Stimulated activated CD4-positive, alpha-beta T cell treated with anti-CD3 and anti-CD28 coated beads, Interleukin-12 subunit alpha, Interleukin-12 subunit beta, amount 100 ng/mL, for 48 hours (primary cell): ENCODE measurements at regions not wholly inside any gene's neighbourhood (a gene's known extent, or its start where the extent isn't known, plus 50 kb on each side); places are given as distances from the start of the nearest gene placed in this dataset.

Source experiments
- DNase-seq, 3 donors: peaks; one replicate each; pipeline ENCODE4 v3.0.0-alpha.2; 2020; ENCODE audit warnings: low read depth in 2 of 3, low spot score in 1 of 3

DNA sequence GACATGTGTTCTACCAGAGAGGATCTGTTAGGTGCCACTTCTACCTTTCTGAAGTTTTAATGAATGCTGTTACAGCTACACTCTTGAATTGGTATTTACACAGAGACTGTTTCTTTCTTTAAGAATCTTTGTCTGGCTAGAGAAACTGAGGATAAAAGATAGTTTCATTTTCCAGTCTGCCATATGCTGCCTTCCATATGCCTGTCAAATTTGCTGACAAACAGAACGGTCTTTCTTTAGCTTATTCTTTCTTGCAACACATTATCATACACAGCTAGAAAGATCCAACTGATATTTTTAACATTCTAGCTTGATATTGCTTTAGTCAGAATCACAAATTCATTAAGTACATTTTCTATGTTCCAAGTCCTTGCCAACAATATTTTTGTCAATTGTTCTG, 409.8 kb upstream of the CELF4 start:
- no peak for DNase-seq

DNA sequence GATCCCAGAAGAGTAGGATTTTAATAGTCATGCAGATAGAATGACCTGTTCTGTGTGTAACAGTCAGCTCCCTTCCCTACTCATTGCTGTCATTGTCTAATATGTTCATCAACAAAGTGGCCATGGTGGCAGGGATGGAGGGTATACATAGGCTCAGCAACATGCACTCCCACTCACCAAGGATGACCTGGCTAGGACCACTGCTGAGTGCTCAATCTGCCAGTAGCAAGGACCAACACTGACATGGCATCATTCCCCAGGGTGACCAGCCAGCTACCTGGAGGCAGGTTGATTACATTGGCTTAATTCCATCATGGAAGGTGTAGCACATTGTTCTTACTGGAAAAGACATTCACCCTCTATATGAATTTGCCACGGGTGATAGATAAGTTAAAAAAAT, 401.7 kb upstream of the CELF4 start:
- DNase-seq = no peak

DNA sequence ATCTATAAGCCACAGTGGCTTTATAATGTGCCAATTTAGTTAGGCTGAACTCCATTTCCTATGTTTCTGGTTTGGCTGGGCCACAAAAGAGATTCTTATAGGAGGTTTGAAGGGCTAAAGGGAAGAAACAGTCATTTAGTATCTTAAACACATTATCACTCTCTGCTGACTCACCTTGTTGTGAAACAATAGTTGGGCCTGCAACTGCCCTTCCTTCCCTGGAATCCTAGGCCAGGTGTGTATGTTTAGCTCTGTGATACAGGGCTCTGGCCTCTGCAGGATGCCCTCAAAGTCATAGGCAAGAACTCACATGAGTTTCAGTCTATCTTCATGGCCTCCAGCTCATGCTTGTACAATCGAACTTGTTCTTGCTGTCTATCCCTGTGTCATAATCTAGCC, 400.0 kb upstream of the CELF4 start:
- DNase-seq = no peak

DNA sequence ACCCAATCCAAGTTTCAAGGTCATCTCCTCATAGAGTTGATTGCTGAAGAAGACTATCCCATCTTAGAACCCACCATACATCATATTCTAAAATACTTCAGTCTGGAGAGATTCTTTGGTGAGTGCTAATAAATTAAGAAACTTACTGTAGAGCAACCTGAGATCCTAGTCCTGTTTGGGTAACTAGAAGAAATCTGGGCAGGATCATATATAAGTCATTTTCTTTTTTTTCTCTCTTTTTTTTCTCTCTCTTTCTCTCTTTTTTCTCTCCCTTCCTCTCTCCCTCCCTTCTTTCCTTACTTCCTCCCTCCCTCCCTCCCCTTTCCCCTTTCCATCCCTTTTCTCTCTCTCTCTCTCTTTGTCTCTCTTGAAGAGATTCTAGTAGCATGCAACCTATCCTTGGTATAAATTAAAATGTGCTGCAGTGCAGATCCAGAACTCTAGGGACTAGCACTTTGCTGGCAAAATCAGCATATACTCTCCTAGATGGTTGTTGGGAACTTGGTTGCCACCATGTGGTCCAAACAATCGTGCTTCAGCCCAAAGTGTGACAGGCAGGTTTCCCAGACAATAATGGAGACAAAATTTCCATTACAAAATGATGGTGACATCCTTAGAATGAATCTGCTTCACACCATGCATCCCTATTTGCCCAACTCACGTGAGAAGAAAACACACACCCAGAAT, 399.4 kb upstream of the CELF4 start:
- no peak for DNase-seq

DNA sequence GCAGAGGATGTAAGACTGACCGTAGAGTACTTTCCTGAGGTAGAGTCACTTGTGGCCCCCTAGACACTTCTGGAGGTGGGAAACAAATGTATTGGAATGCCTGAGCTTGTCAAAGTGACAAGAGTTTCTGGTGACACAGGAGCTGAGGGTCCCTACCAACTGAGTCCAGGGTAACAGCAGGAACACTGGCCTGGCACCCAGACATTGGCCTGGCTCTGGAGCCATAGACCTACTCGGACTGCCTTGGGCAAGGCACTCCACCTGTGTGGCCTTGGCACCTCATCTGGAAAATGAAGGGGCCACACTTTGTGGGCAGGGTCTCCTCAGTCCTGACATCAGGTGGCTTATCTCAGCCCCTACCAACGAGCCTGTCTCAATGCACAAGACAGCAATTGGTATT, 398.2 kb upstream of the CELF4 start:
- DNase-seq = no peak

DNA sequence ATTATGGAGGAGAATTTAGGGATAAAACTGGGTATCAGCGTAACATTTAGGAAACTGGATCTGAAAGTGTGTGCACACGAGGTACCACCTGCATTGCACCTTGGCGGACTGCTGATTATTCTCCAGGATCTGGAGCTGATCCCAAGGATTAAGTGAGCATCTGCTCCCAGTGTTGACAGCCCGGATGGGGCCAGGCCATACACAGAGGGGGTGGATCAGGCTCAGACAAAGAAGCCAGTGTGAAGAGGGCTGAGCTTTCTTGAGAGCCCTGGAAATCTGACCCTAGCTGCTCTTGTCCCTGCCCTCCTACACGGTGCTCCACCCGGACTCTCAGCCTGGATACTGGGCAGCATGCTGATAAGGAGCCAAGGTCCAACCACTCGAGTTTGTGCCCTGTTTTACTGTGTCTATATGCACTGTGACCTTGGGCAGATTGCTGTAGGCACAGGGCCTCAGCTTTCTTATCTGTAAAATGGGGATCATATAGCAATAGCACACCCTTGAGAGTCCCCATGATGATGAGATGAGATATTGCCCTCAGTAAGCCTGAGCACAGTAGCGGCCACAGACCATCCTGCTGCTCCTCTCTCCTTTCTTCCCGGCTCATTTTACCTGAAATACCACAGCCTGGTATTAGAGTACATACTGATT, 396.8 kb upstream of the CELF4 start:
- DNase-seq = no peak

DNA sequence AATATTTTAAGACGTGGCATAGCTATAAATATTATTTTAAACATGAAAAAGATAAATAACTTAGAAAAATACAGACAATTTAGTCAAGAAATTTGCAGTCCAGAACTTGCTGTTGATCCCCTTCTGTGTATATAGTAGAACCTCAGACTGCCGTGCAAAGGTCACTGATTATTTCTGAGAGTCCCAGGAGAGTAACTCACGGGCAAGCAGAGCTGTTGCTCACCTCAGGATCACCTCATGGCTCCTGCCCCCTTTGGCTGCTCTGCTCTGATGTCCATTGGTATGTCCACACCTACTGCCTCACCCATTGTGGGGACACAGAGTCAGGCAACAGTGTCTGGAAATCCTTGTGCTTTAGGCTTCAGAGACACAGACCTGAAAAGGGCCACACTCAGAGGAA, 392.9 kb upstream of the CELF4 start:
- DNase-seq = no peak

DNA sequence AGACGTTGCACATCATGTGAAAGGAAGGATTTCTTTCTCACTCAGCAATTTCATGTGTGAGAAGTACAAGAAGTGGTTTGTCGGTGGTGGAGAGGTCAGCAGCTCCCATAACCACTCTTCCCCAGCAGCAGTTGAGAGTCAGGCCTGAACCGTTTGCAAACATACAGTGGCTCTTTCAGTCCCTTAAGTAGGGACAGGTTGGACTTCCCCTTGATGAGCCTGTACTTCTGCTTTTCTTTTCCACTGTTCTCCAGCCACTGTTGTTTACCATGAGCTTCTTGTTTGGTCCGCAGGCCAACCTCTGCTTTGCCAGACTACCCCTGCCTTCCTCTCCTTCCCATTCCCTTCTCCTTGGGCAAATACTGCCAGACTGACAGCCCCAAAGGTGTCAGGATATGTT, 391.3 kb upstream of the CELF4 start:
- DNase-seq = no peak

DNA sequence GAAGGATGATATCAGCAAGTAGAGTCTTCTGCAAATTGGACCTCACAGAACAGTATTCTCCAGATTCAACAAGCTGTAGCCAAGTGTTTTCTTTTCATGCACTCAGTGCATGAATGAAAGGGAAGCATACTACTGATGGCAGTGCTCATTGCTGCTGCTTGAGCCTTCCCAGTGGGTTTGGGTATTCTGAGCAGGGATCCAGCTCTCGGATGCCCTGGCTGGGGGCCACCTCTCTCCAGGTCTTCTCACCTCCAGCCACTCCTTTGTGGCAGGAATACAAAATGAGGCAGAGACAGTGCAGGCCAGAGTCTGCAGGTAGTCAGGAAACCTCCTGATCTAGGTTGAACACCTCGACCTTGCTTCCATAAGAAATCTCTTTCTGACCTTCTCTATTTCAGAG, 390.4 kb upstream of the CELF4 start:
- no peak for DNase-seq

DNA sequence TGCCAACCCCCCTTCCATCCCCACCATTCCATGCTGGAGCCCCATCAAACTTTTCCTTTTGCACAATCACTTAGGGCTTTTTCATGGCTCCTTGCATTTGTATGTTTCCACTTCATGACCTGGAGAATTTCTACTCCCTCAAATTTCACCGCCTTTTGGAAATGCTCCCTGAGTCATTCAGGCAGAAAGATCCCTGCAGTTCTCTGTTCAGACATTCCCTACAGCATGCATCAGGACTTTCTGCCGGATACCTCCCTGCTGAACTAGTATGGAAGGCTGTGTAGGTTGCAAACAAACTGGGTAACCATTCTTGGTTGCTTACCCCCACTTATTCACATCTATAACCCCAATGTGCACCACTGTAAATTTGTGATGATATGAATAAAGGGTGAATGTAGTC, 389.6 kb upstream of the CELF4 start:
- no peak for DNase-seq

DNA sequence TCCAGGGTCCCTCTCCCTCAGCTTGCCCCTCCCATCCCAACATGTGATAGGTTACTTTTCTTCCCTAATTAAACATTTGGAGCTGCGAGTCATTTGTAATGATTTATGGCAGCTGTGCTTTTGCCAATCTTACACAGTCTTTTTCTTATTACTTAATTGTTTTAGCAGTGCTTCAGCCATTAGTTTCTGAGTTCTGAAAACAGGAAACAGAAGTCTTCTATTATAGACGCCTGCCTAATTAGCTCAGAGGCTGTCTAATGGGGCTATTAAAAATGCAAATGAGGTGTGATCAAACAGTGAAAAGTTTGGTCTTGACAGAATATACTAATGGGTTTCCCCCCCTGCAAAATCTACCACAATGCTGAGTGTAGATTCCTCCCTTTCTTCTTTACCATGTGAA, 388.3 kb upstream of the CELF4 start:
- no peak for DNase-seq

DNA sequence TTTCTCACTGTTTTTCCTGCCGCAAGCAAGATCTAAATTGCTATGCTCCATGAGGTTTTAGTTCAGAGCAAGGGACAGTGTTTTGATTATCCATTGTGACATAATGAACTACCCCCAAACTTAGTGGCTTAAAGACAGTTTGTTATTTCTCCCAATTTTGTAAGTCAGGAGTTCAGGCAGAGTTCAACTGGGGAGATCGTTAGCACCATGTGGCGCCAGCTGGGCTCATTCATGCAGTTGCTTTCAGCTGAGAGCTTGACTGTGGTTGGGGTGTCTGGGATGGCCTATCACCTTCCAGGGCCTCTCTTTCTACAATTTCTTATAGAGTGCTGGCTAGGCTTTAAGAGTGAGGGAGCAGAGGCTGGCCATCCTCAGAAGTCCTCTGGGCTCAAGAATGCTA, 382.9 kb upstream of the CELF4 start:
- DNase-seq = no peak

DNA sequence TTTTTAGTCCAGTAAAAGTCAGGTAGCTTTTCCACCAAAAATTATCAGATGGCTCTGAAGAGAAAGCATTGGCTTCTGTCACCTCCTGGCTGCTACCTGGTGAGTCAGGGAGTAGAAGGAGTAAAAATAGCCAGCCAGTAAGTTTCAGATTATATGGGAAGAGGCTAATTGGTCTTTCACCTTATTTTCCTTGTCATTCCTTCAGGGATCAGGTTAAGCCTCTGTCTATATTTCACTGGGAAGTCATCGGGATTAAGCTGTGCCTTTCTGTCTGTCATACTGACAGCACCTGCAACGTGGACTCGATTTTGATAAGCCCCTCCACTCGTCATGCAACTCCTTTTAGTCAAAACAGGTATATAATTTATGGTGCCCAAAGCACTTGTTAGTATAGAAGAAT, 380.7 kb upstream of the CELF4 start:
- DNase-seq = no peak

DNA sequence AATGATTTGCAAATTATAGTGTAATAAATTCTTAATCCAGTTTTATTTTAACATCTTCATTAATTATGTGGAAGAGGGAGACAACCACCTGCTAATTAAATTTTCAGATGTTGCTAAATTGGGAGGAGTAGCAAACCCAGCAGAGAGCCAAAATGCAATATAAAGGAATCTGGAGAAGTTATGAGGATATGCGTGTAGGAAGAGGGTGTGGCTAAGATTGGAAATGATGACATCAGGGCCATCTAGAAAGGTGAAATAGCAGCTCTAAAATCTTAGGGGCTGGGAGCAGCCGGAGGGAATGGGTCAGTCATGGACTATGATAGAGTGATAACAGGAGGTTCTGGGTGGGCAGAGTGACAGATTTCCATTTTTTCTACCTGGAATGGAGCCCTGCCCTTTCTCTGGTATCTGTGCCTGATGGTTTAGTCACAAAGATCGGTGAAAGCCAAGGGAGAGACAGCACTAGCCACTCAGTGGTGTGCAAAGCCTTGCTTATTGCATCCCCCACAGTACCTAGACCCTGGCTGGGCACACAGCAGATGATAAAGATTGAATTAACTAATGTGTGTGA, 379.2 kb upstream of the CELF4 start:
- no peak for DNase-seq

DNA sequence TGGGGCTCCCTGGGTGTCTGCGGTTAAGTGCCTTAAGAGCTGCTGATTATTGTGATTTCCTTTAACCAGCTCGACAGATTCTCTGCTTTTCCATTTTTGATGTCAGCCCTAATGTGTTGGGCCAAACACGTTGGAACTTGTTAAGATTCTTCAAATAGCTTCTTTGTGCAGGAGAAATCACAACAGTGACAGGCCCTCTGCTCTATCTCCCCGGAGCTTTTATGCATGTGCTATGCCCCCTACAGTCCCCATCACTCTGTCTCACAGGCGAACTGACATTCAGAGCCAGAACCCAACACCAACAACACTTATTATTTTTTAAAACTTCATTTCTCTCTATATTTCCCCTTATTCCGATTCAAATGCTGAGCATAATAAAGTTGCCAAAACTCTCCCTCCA, 371.7 kb upstream of the CELF4 start:
- no peak for DNase-seq

DNA sequence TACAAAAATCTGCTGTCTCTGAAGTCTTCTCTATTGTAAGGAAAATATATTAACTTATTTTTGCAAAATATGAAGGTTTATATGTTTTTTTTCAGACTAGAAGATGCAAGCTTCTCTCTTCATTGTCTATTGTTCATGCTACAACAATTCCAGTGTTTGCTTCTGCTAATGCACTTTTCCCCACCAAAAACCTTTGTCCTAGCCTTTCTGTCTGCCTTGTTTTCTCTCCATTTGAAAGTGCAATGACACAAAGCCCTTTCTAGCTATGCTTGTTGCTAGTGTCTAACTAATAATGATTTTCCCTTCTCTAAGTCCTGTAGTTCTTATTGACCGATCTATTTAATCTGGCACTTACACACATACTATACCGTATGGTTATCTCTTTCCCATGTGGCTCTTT, 369.5 kb upstream of the CELF4 start:
- no peak for DNase-seq

DNA sequence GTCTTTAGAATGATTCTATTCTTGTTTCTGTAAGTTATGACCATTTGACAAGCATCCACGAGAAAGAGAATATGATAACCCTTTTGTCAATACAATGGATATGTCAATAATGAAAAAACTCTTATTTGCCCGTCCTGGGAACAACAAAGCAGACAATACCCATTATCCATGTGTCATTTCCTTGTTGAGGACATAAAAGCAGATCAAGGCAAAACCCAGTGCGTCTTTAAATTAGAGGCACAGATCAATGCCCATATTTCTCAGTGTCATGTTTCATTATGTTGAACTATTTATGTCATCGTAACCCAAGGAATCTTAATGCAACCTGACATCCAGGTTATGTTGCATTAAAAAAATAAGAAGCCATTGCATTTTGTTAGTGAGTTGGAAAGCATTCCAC, 365.0 kb upstream of the CELF4 start:
- DNase-seq = no peak

DNA sequence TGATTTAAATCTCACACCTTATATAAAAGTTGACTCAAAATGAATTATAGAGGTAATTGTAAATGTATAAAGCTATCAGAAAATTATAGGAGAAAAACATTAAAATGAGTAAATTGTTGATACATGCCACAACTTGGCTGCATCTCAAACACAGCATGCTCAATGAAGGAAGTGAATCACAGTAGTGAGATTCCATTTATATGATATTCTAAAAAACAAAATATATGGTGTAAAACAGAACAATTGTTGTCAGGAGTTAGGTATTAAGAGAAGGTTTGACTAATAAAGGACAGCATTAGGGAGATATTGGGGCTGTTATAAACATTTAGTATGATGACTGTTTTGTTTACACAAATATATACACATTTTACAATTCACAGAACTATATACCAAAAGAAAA, 356.6 kb upstream of the CELF4 start:
- no peak for DNase-seq

DNA sequence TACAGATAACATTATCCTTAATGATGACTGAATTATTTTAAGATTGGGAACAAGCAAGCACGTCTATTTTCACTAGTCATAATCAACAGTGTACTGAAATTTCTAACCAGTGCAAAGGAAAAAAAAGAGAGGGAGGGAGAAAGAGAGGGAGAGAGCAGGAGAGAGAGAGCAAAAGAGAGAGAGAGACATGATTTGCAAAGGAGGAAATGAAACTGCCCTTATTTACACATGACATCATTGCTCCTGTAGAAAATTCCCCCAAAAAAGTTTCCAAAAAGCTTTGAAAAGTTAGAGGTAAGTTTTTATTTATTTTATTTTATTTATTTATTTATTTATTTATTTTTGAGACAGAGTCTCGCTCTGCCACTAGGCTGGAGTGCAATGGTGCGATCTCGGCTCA, 355.3 kb upstream of the CELF4 start:
- no peak for DNase-seq

DNA sequence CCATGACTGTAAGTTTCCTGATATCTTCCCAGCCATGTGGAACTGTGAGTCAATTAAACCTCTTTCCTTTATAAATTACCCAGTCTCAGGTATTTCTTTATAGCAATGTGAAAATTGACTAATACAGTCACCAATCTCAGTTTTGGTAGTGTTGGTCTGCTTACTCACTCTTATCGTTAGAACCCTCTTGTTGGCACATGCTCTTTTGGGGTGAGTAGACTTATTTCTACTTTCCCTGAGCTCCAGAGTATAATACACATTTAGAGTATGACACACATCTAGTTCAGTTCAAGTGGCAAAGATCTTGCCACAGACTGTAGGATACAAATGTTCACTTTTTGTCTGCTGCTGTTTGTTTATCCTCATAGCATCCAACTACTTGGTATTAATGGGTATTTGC, 347.5 kb upstream of the CELF4 start:
- DNase-seq = no peak

DNA sequence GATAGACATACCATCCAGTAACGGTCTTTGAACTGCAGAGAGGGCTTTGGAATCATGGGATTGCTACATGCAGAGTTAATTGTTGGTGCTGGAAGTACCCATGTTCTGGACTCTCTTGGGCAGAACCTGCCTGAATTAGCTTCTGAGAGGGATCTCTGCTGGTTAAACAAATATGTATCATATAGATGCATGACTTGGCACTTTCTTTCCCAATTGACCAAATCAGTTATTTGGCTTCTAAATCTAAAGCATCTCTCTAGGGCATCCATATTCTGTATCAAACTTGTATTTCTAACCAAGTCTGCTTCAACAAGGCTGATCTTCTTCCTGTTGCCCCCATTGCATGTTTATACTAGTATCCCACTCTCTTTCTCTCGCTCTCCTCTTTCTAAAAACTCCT, 336.7 kb upstream of the CELF4 start:
- DNase-seq = no peak

DNA sequence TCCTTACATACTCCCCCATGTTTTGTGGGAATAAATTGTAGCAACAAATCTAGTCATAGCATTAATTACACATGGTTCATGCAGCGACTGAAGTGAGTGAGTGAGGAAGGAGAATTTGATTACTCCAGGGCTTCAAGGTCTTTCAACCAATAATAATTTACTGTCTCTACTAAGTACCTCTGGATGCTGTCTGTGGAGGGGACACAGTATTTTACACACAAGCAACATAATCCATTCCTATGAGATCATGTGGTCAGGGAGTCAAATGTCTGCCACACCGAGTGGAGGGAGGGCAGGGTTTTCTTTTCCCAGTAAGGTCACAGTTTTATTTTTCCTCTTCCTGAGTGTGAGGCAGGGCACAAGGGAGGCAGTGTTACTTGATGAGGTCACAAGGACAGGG, 334.7 kb upstream of the CELF4 start:
- DNase-seq = no peak

DNA sequence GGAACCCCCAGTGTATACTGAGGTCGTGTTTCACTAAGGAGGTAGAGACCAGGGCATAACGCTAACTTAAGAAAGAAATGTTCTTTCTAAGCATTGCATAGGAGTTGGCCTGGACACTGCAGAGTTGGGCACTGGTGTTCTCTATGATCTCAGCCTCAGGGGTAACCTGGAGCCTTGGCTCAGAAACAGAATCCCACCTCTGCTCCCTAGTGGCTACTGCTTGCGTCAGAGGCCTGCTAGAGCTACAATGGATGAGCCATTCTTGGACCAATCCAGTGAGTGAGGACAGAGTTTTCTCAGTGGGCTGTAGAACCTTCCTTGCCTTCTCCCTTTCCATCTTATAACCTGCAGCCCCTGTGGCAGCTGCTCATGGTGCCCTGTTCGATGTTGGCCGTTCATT, 324.4 kb upstream of the CELF4 start:
- DNase-seq = no peak
